ENCODE measurements at regions not wholly inside any gene's neighbourhood (a gene's known extent, or its start where the extent isn't known, plus 50 kb on each side); places are given as distances from the start of the nearest gene placed in this dataset.

DNA sequence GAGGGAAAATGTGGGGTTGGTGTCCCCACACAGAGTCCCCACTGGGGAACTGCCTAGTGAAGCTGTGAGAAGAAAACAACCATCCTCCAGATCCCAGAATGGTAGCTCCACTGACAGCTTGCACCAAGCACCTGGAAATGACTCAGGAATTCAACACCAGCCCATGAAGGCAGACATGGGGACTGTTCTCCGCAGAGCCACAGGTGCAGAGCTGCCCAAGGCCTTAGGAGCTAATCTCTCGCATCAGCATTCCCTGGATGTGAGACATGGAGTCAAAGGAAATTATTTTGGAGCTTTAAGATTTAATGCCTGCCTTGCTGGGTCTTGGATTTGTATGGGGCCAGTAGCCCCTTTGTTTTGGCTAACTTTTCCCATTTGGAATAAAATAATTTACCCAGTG, 367.9 kb downstream of the FAM133A start:
- Histone ChIP-seq H3K4me3 (no peak overlapping the region), H3K27ac (no peak overlapping the region), H3K27me3 (peaks cover 0 to 4% (median 0%) of the 10 kb centered on the region in 9 donors), H3K4me1 (no peaks in the 10 kb centered on the region), H3K36me3 (no peaks in the 10 kb centered on the region), H3K9me3 (no peaks in the 10 kb centered on the region)
- no peak for DNase-seq
- WGBS, 4 donors: 58 to 91% (median 77%) methylated on average over 2 of the region's 2 CpGs
- intact Hi-C loops (cut with DNase I): no loop called here
- TF ChIP-seq CTCF (IDR thresholded peaks at IDR 0.05) (no peak), POLR2A (IDR thresholded peaks at IDR 0.05) (no peak)
- no peak for ATAC-seq

- H3K27me3 ChIP-seq: peaks cover 0 to 4% (median 0%) of the 10 kb centered on the region in 9 donors
- WGBS, 4 donors: 79 to 81% (median 80%) methylated on average over 11 to 16 of the region's 16 CpGs
- ATAC-seq (no peak), DNase-seq (peak in 1 of 5 donors; percentile 33)
- no peak overlapping the region for H3K4me3 ChIP-seq
- H3K9me3 ChIP-seq: no peaks in the 10 kb centered on the region
- H3K27ac ChIP-seq: no peak overlapping the region
- no peaks in the 10 kb centered on the region for H3K4me1 ChIP-seq
- intact Hi-C loops (cut with DNase I): no loop called here
- TF ChIP-seq CTCF (IDR thresholded peaks at IDR 0.05) (no peak), POLR2A (IDR thresholded peaks at IDR 0.05) (no peak)
- no peaks in the 10 kb centered on the region for H3K36me3 ChIP-seq
Observed at GRCh38 chrX:94045724-94046123, 371.7 kb downstream of the FAM133A start.

GRCh38 chrX:94051926-94052325, 377.9 kb downstream of the FAM133A start:
- Histone ChIP-seq H3K9me3 (no peaks in the 10 kb centered on the region), H3K4me3 (no peak overlapping the region), H3K36me3 (no peaks in the 10 kb centered on the region), H3K27ac (no peak overlapping the region), H3K4me1 (no peaks in the 10 kb centered on the region), H3K27me3 (no peaks in the 10 kb centered on the region)
- intact Hi-C loops (cut with DNase I): no loop called here
- ATAC-seq: no peak
- TF ChIP-seq CTCF (IDR thresholded peaks at IDR 0.05): no peak
- no peak for TF ChIP-seq POLR2A (IDR thresholded peaks at IDR 0.05)
- WGBS, 4 donors: 31 to 53% (median 46%) methylated on average over 2 of the region's 2 CpGs
- no peak for DNase-seq

GRCh38 chrX:94053575-94053974, 379.6 kb downstream of the FAM133A start:
- 61 to 81% (median 68%) methylated on average over 2 of the region's 2 CpGs for WGBS, 4 donors
- intact Hi-C loops (cut with DNase I): no loop called here
- TF ChIP-seq POLR2A (IDR thresholded peaks at IDR 0.05) (no peak), CTCF (IDR thresholded peaks at IDR 0.05) (no peak)
- Histone ChIP-seq H3K36me3 (no peaks in the 10 kb centered on the region), H3K4me1 (no peaks in the 10 kb centered on the region), H3K27ac (no peak overlapping the region), H3K9me3 (no peaks in the 10 kb centered on the region), H3K4me3 (no peak overlapping the region), H3K27me3 (peaks cover 0 to 3% (median 0%) of the 10 kb centered on the region in 9 donors)
- DNase-seq: no peak
- ATAC-seq: no peak
